PC-3 (cell line): ENCODE measurements at regions not wholly inside any gene's neighbourhood (a gene's known extent, or its start where the extent isn't known, plus 50 kb on each side); places are given as distances from the start of the nearest gene placed in this dataset.
"Not testable (repeated sequence)": the region's sequence is repeated elsewhere in the genome, so short reads cannot be mapped to it uniquely, and the experiment has no call there.

Source experiments
- ATAC-seq: fragments of 200-7000 bp; cut with Tn5 transposase; 2 replicates; pipeline ENCODE4 v1.9.1; 2020; ENCODE audit warnings: mild to moderate bottlenecking, moderate library complexity
- BruUV-seq: library from RNA; stranded (reverse); fragments of 400-500 nt; replicated peaks from 2 replicates; lab custom pipeline; 2021; lab: Mats Ljungman, UMichigan
- CTCF ChIA-PET: fragments of 300-600 bp; sonication (Branson Sonifier 250); formaldehyde crosslinking; loops from one replicate; lab custom pipeline; 2022; ENCODE audit warnings: antibody characterized with exemption; lab: Charles Lee
- POLR2A ChIA-PET: fragments of 300-600 bp; sonication (Branson Sonifier 250); formaldehyde crosslinking; loops from one replicate; lab custom pipeline; 2022; ENCODE audit warnings: antibody characterized with exemption; ENCODE audit not compliant: unreplicated experiment; lab: Charles Lee
- DNase-seq: peaks from one replicate; pipeline ENCODE4 v3.0.0-alpha.2; 2015
- H2AFZ ChIP-seq: fragments of 300-600 bp; sonication (generic); 2 replicates; pipeline ENCODE4 v1.6.0; 2016; ENCODE audit warnings: antibody characterized with exemption, low read length
- H3F3A ChIP-seq: fragments of 300-600 bp; sonication (generic); one replicate; pipeline ENCODE4 v1.6.0; 2017; ENCODE audit warnings: antibody characterized with exemption, low read length, control low read depth, mild to moderate bottlenecking; ENCODE audit not compliant: unreplicated experiment
- H3K27ac ChIP-seq: fragments of 300-600 bp; sonication (generic); 2 replicates; pipeline ENCODE4 v1.5.1; 2016; ENCODE audit warnings: mild to moderate bottlenecking, low read length
- H3K27me3 ChIP-seq: fragments of 300-600 bp; sonication (generic); 2 replicates; pipeline ENCODE4 v1.6.1; 2016; ENCODE audit warnings: low read length, mixed read lengths
- H3K36me3 ChIP-seq: fragments of 300-600 bp; sonication (generic); 2 replicates; pipeline ENCODE4 v1.6.1; 2016; ENCODE audit warnings: low read depth, mixed run types, low read length, mixed read lengths
- H3K4me1 ChIP-seq: fragments of 300-600 bp; sonication (generic); 2 replicates; pipeline ENCODE4 v1.5.1; 2016; ENCODE audit warnings: low read length; ENCODE audit not compliant: insufficient read depth
- H3K4me2 ChIP-seq: fragments of 300-600 bp; sonication (generic); 2 replicates; pipeline ENCODE4 v1.6.0; 2016; ENCODE audit warnings: low read length
- H3K4me3 ChIP-seq: fragments of 300-600 bp; sonication (generic); 2 replicates; pipeline ENCODE4 v1.5.1; 2016; ENCODE audit warnings: mild to moderate bottlenecking, low read length, mixed read lengths
- H3K79me2 ChIP-seq: fragments of 300-600 bp; sonication (generic); 2 replicates; pipeline ENCODE4 v1.6.1; 2017; ENCODE audit warnings: low read length, mixed read lengths
- H3K9ac ChIP-seq: fragments of 300-600 bp; sonication (generic); 2 replicates; pipeline ENCODE4 v1.6.0; 2016; ENCODE audit warnings: mild to moderate bottlenecking, low read length
- H3K9me2 ChIP-seq: fragments of 300-600 bp; sonication (generic); replicated peaks from 2 replicates; pipeline ENCODE4 v1.6.1; 2016; ENCODE audit warnings: mixed run types, low read length, mixed read lengths
- H3K9me3 ChIP-seq: fragments of 300-600 bp; sonication (generic); 2 replicates; pipeline ENCODE4 v1.6.1; 2016; ENCODE audit warnings: low read length, mixed read lengths
- H4K20me1 ChIP-seq: fragments of 300-600 bp; sonication (generic); 2 replicates; pipeline ENCODE4 v1.6.1; 2016; ENCODE audit warnings: low read length, mixed read lengths
- EZH2 ChIP-seq: fragments of 300-600 bp; sonication (generic); IDR thresholded peaks from one replicate; pipeline ENCODE4 v1.6.1; 2017; ENCODE audit warnings: antibody characterized with exemption, mild to moderate bottlenecking, low read length; ENCODE audit not compliant: unreplicated experiment
- EZH2phosphoT487 ChIP-seq: fragments of 300-600 bp; sonication (generic); IDR thresholded peaks from 2 replicates; pipeline ENCODE4 v1.6.1; 2018; ENCODE audit warnings: mild to moderate bottlenecking, antibody characterized with exemption, low read length, borderline replicate concordance
- intact Hi-C: fragments of 100-400 bp; cut with micrococcal nuclease; formaldehyde crosslinking; loops from 2 replicates; pipeline ENCODE4 v1.9.0; 2023
- TF ChIP-seq, protein P1 (sequence below): fragments of 300-600 bp; sonication (generic); conservative IDR thresholded peaks from 2 replicates; pipeline ENCODE4 v1.5.1; 2017; ENCODE audit warnings: antibody characterized with exemption, low read depth, mild to moderate bottlenecking, low read length

DNA sequence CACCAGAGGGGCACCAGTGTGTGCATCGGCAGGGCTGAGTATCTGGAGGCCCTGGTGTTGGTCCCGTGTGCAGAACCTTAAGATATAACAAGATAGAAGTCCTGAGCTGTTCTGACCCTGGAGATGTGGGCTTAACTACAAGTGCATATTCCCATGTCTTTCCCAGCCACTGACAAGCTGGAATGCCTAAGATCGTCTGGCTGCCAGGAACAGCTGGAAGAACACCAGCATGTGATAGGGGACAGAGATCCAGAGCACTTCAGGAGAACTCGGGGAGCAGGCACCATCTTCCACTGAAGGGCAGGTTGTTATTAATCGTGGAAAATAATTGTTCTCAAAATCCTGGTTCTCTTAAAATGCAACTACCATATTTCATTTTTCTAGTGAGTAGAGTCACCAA, 419.9 kb upstream of the RUNX1 start:
- H3K4me1 ChIP-seq: no peaks in the 10 kb centered on the region
- no peak overlapping the region for H3K27ac ChIP-seq
- no peak overlapping the region for H3K4me2 ChIP-seq
- no peaks in the 10 kb centered on the region for H4K20me1 ChIP-seq
- intact Hi-C loops: no loop called here
- no peak overlapping the region for H2AFZ ChIP-seq
- BruUV-seq: no TSS peak
- H3K9me2 ChIP-seq: no peaks in the 10 kb centered on the region
- CTCF ChIA-PET: no interaction called here
- H3F3A ChIP-seq: no peaks in the 10 kb centered on the region
- no peaks in the 10 kb centered on the region for H3K27me3 ChIP-seq
- H3K9ac ChIP-seq: no peak overlapping the region
- H3K79me2 ChIP-seq: no peaks in the 10 kb centered on the region
- TF ChIP-seq, protein P1, sequence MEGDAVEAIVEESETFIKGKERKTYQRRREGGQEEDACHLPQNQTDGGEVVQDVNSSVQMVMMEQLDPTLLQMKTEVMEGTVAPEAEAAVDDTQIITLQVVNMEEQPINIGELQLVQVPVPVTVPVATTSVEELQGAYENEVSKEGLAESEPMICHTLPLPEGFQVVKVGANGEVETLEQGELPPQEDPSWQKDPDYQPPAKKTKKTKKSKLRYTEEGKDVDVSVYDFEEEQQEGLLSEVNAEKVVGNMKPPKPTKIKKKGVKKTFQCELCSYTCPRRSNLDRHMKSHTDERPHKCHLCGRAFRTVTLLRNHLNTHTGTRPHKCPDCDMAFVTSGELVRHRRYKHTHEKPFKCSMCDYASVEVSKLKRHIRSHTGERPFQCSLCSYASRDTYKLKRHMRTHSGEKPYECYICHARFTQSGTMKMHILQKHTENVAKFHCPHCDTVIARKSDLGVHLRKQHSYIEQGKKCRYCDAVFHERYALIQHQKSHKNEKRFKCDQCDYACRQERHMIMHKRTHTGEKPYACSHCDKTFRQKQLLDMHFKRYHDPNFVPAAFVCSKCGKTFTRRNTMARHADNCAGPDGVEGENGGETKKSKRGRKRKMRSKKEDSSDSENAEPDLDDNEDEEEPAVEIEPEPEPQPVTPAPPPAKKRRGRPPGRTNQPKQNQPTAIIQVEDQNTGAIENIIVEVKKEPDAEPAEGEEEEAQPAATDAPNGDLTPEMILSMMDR: no peak
- ATAC-seq (no peak), DNase-seq (no peak)
- H3K4me3 ChIP-seq: no peak overlapping the region
- no peaks in the 10 kb centered on the region; the same call in 1 of the 2 replicates for H3K36me3 ChIP-seq
- POLR2A ChIA-PET: no interaction called here
- H3K9me3 ChIP-seq: no peaks in the 10 kb centered on the region

DNA sequence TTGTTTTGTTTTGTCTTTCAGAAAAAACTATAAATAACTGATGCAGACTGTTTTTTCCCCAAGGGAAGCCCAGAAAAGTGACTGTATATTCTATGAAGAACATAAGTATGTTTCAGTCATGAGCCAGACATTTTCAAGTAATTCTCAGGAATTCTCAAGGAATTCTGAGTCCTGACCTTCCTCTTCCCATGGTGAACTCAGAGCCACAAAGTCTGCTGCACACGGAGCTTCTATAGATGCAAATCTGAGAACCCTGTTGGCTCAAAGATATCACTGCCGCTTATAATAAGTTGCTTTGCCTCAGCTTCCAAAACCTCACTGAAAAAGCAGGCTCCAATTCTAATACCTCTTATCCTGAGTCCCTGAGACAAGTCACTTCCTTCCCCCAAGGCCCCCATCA, 418.5 kb upstream of the RUNX1 start:
- Histone ChIP-seq H3K27me3 (no peaks in the 10 kb centered on the region), H3K27ac (no peak overlapping the region), H3K4me2 (no peak overlapping the region), H3K9ac (no peak overlapping the region), H3K9me2 (no peaks in the 10 kb centered on the region), H3K4me3 (no peak overlapping the region), H3K79me2 (no peaks in the 10 kb centered on the region), H3K36me3 (no peaks in the 10 kb centered on the region; the same call in 1 of the 2 replicates), H2AFZ (no peak overlapping the region), H3K9me3 (no peaks in the 10 kb centered on the region), H3K4me1 (no peaks in the 10 kb centered on the region), H3F3A (no peaks in the 10 kb centered on the region), H4K20me1 (no peaks in the 10 kb centered on the region)
- CTCF ChIA-PET: no interaction called here
- POLR2A ChIA-PET: no interaction called here
- ATAC-seq (no peak), DNase-seq (no peak)
- TF ChIP-seq, protein P1: no peak
- TF ChIP-seq EZH2phosphoT487: no peak
- no peak for TF ChIP-seq EZH2
- no TSS peak for BruUV-seq
- intact Hi-C loops: no loop called here

DNA sequence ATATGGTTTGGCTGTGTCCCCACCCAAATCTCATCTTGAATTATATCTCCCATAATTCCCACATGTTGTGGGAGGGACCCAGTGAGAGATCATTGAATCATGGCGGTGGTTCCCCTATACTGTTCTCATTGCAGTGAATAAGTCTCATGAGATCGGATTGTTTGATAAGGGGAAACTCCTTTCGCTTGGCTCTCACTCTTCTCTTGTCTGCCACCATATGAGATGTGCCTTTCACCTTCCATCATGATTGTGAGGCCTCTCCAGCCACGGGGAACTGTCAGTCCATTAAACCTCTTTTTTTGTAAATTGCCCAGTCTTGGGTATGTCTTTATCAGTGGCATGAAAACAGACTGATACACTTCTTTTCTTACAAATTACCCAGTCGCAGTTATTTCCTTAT, 417.6 kb upstream of the RUNX1 start:
- H3F3A ChIP-seq, H3K36me3 ChIP-seq, H3K9me2 ChIP-seq, H3K4me3 ChIP-seq, ATAC-seq, H3K9ac ChIP-seq, H4K20me1 ChIP-seq, H3K4me2 ChIP-seq, H3K9me3 ChIP-seq, intact Hi-C loops, H2AFZ ChIP-seq, BruUV-seq, DNase-seq, CTCF ChIA-PET, H3K27me3 ChIP-seq, H3K27ac ChIP-seq, H3K79me2 ChIP-seq, H3K4me1 ChIP-seq, POLR2A ChIA-PET: not testable (repeated sequence)
